GM11168 (cell line): ENCODE measurements at regions not wholly inside any gene's neighbourhood (a gene's known extent, or its start where the extent isn't known, plus 50 kb on each side); places are given as distances from the start of the nearest gene placed in this dataset.

ENCODE experiments used
- in situ Hi-C: fragments of 300-500 bp; cut with MboI; formaldehyde crosslinking; loops from one replicate; pipeline ENCODE4 v1.12.0; 2022; ENCODE audit warnings: low sequenced_read_pairs; ENCODE audit not compliant: unreplicated experiment

- in situ Hi-C loops: no loop called here
These were observed 111.7 kb upstream of the LYZL1 start for GRCh38 chr10:29176845-29177832.

- in situ Hi-C loops: no loop called here
These were observed 106.9 kb upstream of the LYZL1 start for GRCh38 chr10:29181936-29182335.

GRCh38 chr10:29183301-29183945, 105.4 kb upstream of the LYZL1 start:
- in situ Hi-C loops: no loop called here

- in situ Hi-C loops: no loop called here
These were observed 104.5 kb upstream of the LYZL1 start for GRCh38 chr10:29184205-29185000.

GRCh38 chr10:29185050-29185449, 103.8 kb upstream of the LYZL1 start:
- in situ Hi-C loops: no loop called here

GRCh38 chr10:29186221-29186620, 102.6 kb upstream of the LYZL1 start:
- in situ Hi-C loops: no loop called here

GRCh38 chr10:29189256-29189655, 99.6 kb upstream of the LYZL1 start:
- in situ Hi-C loops: no loop called here

GRCh38 chr10:29191674-29192073, 97.2 kb upstream of the LYZL1 start:
- in situ Hi-C loops: no loop called here

- in situ Hi-C loops: no loop called here
These were observed 89.5 kb upstream of the LYZL1 start for GRCh38 chr10:29199339-29199738.

GRCh38 chr10:29199941-29200679, 88.8 kb upstream of the LYZL1 start:
- in situ Hi-C loops: no loop called here

- in situ Hi-C loops: no loop called here
These were observed 86.4 kb upstream of the LYZL1 start for GRCh38 chr10:29202386-29202940.

GRCh38 chr10:29203432-29203831, 85.4 kb upstream of the LYZL1 start:
- in situ Hi-C loops: no loop called here

- in situ Hi-C loops: no loop called here
These were observed 84.6 kb upstream of the LYZL1 start for GRCh38 chr10:29204070-29204800.

- in situ Hi-C loops: no loop called here
These were observed 83.1 kb upstream of the LYZL1 start for GRCh38 chr10:29205787-29206186.

GRCh38 chr10:29208845-29209244, 80.0 kb upstream of the LYZL1 start:
- in situ Hi-C loops: no loop called here

- in situ Hi-C loops: no loop called here
These were observed 79.0 kb upstream of the LYZL1 start for GRCh38 chr10:29209830-29210229.

- in situ Hi-C loops: no loop called here
These were observed 78.5 kb upstream of the LYZL1 start for GRCh38 chr10:29210266-29210868.

- in situ Hi-C loops: no loop called here
These were observed 76.3 kb upstream of the LYZL1 start for GRCh38 chr10:29212597-29212996.

- in situ Hi-C loops: no loop called here
These were observed 74.3 kb upstream of the LYZL1 start for GRCh38 chr10:29214551-29214950.
